ENCODE measurements at regions not wholly inside any gene's neighbourhood (a gene's known extent, or its start where the extent isn't known, plus 50 kb on each side); places are given as distances from the start of the nearest gene placed in this dataset.

DNA sequence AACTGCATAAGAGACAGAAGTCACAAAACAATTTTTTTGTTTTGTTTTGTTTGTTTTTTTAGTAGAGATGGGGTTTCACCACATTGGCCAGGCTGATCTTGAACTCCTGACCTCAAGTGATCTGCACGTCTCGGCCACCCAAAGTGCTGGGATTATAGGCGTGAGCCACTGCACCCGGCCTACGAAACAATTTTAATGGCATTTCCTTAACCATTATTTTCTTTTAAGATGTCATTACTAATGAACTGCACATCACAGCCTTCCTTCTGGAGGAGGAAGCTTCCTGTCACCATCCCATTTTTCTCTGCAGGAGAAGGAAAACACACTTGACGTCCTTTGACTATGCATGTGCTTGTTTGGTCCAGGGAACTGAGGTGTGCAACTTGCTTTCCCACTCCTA lies 125.3 kb upstream of the AKIRIN2 start:
- TF ChIP-seq, protein P1, sequence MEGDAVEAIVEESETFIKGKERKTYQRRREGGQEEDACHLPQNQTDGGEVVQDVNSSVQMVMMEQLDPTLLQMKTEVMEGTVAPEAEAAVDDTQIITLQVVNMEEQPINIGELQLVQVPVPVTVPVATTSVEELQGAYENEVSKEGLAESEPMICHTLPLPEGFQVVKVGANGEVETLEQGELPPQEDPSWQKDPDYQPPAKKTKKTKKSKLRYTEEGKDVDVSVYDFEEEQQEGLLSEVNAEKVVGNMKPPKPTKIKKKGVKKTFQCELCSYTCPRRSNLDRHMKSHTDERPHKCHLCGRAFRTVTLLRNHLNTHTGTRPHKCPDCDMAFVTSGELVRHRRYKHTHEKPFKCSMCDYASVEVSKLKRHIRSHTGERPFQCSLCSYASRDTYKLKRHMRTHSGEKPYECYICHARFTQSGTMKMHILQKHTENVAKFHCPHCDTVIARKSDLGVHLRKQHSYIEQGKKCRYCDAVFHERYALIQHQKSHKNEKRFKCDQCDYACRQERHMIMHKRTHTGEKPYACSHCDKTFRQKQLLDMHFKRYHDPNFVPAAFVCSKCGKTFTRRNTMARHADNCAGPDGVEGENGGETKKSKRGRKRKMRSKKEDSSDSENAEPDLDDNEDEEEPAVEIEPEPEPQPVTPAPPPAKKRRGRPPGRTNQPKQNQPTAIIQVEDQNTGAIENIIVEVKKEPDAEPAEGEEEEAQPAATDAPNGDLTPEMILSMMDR (IDR thresholded peaks at IDR 0.05 in 8 of 11, conservative IDR thresholded peaks at IDR 0.05 in 3 of 11): no peak
- TF ChIP-seq POLR2A (IDR thresholded peaks at IDR 0.05): no peak
